Body of pancreas (tissue), 4 donors: ENCODE measurements at regions not wholly inside any gene's neighbourhood (a gene's known extent, or its start where the extent isn't known, plus 50 kb on each side); places are given as distances from the start of the nearest gene placed in this dataset.
A peak's percentile ranks its signal among the peaks of the same experiment; 100 is the strongest.

Experiments used
- CTCF ChIP-seq, 7 experiments: fragments of 450-650 bp in 4 of 7; fragments of 200-600 bp in 3 of 7; sonication (generic) in 3 of 7; IDR thresholded peaks; one replicate each; pipeline ENCODE4 v1.5.1; 2016 to 2019; ENCODE audit warnings: antibody characterized with exemption in 7 of 7
- POLR2A ChIP-seq, 3 donors: fragments of 450-650 bp; IDR thresholded peaks; one replicate each; pipeline ENCODE4 v1.6.1; 2016; ENCODE audit warnings: antibody characterized with exemption in 3 of 3, mild to moderate bottlenecking in 2 of 3

GRCh38 chr5:155260798-155261197 lies 247.2 kb downstream of the KIF4B start:
- peak in 1 of 7 experiments; percentile 4 for TF ChIP-seq CTCF (IDR thresholded peaks at IDR 0.05)
- no peak for TF ChIP-seq POLR2A (IDR thresholded peaks at IDR 0.05)
